VCaP (cell line): ENCODE measurements at regions not wholly inside any gene's neighbourhood (a gene's known extent, or its start where the extent isn't known, plus 50 kb on each side); places are given as distances from the start of the nearest gene placed in this dataset.
A peak's percentile ranks its signal among the peaks of the same experiment; 100 is the strongest.

Experiments used
- H3K27ac ChIP-seq: fragments of 450-650 bp; 2 replicates; pipeline ENCODE4 v1.5.1; 2017
- TF ChIP-seq, protein P1 (sequence below): fragments of 450-650 bp; conservative IDR thresholded peaks from 2 replicates; pipeline ENCODE4 v1.5.1; 2017; ENCODE audit warnings: mild to moderate bottlenecking, moderate library complexity

DNA sequence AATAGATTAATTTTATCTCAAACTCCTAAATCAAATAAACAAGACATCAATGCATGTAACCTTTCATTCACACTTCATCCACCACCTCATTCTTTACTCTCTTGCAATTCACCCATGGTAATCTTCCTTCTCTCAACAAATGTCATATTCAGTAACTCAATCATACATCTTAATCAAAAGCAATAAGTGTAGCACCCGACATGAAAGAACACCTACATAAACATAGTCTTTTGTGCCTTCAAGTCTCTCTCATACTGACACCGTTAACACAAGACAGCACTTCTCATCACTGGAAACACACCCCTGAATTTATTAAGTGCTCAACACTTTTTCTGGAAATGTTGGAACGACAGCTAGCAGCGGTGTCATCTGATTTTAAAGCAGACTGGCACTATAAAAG is 225.9 kb downstream of the TTLL7 start:
- no peak overlapping the region for H3K27ac ChIP-seq
- TF ChIP-seq, protein P1, sequence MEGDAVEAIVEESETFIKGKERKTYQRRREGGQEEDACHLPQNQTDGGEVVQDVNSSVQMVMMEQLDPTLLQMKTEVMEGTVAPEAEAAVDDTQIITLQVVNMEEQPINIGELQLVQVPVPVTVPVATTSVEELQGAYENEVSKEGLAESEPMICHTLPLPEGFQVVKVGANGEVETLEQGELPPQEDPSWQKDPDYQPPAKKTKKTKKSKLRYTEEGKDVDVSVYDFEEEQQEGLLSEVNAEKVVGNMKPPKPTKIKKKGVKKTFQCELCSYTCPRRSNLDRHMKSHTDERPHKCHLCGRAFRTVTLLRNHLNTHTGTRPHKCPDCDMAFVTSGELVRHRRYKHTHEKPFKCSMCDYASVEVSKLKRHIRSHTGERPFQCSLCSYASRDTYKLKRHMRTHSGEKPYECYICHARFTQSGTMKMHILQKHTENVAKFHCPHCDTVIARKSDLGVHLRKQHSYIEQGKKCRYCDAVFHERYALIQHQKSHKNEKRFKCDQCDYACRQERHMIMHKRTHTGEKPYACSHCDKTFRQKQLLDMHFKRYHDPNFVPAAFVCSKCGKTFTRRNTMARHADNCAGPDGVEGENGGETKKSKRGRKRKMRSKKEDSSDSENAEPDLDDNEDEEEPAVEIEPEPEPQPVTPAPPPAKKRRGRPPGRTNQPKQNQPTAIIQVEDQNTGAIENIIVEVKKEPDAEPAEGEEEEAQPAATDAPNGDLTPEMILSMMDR: no peak

DNA sequence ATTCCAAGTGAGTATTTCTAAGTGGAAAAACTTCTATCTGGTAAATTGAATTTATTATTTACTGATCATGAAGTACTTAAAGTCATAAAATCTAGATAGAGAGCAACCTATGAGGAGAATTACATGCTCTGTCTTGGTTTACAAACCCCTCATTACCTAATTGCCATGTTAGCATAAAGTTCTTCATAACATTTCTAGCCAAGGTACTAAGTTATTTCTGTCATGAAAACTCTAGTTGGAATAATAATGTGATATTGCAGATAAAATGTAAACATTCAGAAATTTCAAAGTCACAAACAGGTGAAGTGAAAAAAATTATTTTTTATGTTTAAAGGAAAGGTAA is 228.6 kb downstream of the TTLL7 start:
- H3K27ac ChIP-seq: peak overlapping the region; percentile 55
- TF ChIP-seq, protein P1: no peak

- H3K27ac ChIP-seq: peak overlapping the region; percentile 55
- TF ChIP-seq, protein P1: no peak
Measured at GRCh38 chr1:83769594-83770318, 229.2 kb downstream of the TTLL7 start.

GRCh38 chr1:83769072-83769471 is 229.9 kb downstream of the TTLL7 start:
- TF ChIP-seq, protein P1: no peak

DNA sequence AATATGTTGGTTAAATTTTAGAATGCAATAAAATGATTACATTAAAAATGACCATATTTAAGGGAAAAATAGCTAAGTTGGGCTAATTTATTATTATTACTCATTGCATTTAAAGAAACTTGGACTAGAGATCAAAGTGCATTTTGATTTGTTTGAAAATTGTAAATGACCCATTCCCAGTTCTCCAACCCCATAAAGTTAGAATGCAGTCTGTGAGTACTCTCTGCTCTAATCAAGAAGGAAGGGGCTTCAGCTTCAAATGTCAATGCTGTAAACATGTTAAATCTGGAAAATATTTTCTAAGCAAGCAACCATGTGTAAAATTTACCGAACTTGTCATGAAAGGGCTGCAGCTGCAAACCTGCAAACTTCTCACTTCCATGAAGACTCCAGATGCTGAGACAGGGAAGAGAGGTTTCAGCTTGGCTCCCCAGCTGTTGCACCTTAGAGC is 232.7 kb downstream of the TTLL7 start:
- TF ChIP-seq, protein P1: no peak
- H3K27ac ChIP-seq: peak overlapping the region; percentile 86

More at GRCh38 chr1:83769072-83769471, 229.9 kb downstream of the TTLL7 start:
- H3K27ac ChIP-seq: peak overlapping the region; percentile 55

GRCh38 chr1:83765125-83765524 is 233.8 kb downstream of the TTLL7 start:
- H3K27ac ChIP-seq: peak overlapping the region; percentile 86
- TF ChIP-seq, protein P1: no peak

DNA sequence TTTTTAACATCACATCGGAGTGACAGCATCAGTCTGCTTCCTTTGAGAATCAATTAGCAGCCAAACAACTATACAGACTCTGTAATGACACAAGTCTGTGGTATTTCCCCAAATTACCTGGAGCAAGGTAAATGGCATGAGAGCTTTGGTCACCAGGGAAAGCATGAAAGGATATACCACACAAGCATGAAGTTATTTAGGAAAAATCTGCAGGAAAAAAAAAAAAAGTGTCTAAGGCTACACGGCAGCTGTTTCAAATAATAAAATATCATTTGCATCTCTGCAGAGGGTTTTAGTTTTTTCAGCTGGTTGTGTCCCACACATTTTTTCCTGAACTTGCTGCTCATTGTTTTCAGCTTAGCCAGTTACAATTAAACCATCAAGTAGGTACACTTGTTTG is 234.7 kb downstream of the TTLL7 start:
- TF ChIP-seq, protein P1: no peak
- peak overlapping the region; percentile 86 for H3K27ac ChIP-seq
